ELR (cell line): ENCODE measurements at regions not wholly inside any gene's neighbourhood (a gene's known extent, or its start where the extent isn't known, plus 50 kb on each side); places are given as distances from the start of the nearest gene placed in this dataset.

Experiments
- DNase-seq: peaks from one replicate; pipeline ENCODE4 v3.0.0-alpha.2; 2015; ENCODE audit warnings: low read depth

DNA sequence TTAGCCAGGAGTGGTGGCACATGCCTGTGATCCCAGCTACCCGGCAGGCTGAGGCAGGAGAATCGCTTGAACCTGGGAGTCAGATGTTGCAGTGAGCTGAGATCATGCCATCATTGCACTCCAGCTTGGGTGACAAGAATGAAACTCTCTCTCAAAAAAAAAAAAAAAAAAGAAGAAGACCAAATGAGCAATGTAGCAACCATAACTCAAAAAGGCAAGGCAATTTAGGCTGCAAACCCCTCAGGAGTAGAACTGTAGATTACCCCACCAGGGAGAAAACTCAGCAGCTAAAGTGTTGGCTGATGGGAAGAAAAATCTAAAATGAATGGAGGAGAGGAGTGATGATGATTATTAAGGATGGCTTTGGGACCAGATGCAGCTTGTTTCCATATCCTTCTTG, 256.7 kb upstream of the UBASH3B start:
- DNase-seq, result no peak

DNA sequence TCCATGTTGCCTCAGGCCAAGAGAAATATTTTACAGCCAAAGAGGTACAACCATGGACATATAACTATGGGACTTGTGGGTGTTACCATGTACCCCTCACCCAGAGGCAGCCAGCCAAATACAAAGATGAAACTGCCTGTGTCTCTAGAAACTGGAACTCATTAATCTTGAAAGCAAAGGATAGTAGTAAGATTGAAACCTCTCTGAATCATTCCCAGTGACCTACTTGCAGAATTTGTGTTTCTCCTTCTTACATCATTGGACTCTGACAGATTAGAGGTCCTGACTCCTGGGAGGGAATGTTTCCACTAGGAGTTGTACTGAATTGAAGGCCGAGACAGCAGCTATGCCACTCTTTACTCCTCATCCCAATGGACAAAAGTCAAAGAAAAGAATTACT, 257.4 kb upstream of the UBASH3B start:
- DNase-seq, result no peak

DNA sequence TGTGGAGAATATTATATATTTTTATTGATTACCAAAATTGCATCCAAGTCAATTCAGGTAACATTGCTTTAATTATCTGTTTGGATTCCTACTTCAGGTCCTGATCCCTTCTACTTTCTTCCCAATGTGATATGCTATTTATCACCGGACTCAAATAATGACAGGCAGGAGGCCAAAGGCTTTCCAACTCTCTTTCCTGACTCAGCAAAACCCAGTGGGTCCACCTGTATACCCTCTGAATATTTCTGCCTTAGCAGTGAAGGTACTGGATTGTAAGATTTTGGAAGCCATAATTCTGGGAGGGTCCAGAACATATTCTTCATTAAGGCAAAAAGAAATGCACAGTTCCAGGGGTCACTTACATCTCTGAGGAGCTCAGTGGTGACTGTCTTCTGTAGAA, 260.2 kb upstream of the UBASH3B start:
- no peak for DNase-seq

DNA sequence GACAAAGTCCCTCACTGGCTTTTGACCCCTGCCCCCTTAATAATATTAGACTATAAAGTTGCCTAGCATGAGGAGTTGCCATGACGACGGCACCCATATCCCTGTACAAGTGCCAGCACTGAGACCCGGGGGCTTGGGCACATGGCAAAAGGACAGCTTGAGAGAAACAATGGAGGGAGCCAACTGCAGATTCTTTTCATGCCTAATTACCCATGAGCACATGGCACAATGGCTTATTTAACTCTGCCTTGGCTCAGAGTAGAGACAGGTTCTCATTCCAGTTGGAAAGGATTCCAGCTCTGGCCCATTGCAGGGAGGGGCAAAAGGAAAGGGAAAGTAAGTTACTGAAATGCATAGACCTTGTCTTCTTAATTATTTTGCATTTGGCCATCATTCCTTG, 261.2 kb upstream of the UBASH3B start:
- DNase-seq, result no peak

DNA sequence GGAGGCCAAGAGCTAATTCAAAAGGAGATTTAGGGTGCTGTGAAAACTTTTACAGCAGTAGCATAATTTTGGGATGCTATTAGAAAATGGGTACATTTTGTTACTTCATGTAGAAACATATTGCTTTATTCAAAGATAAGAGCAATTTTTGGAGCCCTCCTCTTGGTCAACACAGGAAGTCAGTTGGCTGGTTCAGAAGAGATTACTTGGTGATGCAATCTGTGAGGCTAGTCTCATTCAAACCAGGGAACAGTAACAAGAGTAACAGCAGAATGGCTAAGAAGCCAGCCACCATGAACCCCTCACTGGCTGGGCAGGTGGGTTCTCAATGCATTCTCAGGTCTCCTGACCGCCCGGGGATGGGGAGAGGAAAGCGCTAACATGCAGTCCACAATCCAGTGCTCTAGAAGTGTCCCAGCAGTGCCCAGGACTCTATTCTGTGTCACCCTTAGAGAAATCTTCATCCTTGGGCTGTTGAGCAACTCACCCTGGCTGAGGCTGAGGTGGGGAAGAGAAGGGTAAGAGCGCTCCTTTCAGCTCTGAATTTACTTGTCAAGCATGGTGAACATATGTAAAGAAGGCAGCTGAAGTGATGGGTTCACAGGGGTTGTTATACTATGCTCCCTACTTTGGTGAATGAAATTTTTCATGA, 262.2 kb upstream of the UBASH3B start:
- DNase-seq, result no peak

DNA sequence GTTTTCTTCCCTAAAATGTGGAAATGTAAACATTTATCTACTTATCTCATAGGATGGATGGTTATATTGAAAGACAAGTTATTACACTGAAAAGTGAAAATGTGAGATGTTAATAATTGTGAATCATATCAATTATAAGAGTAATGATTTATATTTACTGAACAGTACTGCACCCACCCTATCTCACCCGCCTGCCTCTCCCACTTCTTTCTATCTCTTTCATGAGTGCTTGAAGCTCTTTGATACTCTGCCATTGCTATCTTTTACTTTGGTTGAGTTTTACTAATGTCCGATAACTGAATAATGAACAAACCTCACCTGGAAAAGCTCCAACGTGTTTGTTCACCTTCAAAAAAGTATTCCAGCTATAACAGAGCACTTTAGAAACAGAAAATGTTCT, 263.0 kb upstream of the UBASH3B start:
- no peak for DNase-seq

DNA sequence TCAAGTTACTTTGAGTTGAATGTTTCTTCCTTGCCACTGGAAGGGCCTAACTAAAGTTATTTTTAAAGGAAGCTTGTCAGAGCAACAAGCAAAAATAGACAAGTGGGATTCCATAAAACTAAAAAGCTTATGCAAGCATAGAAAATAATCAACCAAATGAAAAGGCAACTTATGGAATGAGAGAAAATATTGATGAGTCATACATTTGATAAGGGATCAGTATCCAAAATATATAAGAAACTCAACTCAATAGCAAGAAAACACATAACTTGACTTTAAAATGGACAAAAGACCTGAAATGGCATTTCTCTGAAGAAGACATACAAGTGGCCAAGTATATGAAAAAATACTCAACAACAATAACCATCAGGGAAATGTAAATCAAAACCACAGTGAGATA, 264.5 kb upstream of the UBASH3B start:
- no peak for DNase-seq

DNA sequence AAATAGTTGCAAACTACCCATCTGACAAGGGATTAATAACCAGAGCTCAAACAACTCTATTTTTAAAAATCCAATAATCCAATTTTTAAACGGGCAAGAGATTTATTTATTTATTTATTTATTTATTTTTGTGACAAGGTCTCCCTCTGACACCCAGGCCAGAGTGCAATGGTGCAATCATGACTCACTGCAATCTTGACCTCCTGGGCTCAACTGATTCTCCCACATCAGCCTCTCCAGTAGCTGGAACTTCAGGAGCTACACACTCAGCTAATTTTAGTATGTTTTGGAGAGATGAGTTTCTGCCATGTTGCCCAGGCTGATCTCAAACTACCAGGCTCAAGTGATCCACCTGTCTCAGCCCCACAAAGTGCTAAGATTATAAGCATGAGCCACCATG, 267.2 kb upstream of the BLID start:
- DNase-seq, result no peak

DNA sequence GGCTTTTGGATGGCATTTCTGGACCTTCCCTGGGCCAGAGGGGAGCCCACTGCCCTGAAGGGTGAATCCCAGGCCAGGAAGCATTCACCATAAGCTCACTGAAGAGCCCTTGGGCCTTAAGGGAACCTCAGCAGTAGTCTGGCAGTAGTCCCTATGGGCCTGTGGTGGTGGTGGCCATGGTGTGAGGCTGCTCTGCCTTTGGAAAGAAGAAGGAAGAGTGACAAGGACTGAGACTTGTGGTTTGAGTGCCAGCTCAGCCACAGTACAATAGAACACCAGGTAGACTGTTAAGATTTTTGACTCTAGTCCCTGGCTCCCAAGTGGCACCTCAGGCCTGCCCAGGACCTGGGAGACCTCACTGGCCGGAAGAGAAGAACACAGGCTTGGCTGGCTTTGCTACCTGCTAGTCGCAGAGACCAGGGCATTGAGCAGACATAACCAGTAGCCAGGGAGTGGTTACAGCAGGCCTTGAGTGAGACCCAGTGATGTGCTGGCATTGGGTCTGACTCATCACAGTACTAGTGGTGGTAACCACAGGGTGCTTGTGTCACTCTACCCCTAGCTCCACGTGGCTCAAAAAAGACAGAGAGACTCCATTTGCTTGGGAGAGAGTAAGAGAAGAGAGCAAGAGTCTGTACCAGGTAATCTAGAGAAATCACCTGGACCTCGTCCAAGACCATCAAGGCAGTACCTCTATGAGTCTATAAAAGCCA, 259.8 kb upstream of the BLID start:
- peak; percentile 51 for DNase-seq

DNA sequence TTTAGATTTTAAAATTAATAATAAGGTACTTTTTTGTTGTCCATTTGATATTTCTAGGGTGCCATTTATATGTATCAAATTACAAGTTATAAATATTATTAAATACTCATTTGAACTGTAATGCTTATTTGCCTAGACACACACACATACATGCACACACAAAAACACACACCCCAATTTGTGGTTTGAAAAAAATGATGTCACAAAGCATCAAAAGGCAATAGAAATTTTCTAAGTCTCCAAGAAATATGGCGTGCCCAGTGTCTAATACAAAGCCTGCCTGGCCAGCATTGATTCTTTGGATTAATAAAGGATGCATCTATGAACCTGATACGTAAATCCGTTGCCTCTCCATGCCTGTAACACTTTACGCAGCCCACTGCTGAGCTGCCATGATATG, 252.8 kb upstream of the BLID start:
- DNase-seq, result no peak

DNA sequence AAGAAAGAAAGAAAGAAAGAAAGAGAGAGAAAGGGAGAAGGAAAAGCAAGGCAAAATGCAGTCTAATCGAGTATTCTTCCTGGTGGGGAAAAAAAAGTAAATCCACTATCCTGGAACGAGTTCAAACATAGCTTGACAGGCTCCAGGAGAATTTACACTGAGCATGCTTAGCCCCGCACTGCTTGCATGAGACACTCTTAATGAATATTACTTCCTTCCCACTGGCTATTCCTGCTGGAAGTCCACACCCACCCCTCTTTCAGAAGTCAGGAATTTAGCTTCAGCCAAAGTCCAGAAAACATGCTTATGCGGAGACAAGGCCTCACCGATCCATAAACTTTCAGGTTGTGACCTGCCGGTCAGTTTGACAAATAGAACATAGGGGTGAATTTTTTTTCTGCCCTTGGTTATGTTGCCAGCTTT, 251.8 kb upstream of the BLID start:
- DNase-seq, result peak; percentile 7

DNA sequence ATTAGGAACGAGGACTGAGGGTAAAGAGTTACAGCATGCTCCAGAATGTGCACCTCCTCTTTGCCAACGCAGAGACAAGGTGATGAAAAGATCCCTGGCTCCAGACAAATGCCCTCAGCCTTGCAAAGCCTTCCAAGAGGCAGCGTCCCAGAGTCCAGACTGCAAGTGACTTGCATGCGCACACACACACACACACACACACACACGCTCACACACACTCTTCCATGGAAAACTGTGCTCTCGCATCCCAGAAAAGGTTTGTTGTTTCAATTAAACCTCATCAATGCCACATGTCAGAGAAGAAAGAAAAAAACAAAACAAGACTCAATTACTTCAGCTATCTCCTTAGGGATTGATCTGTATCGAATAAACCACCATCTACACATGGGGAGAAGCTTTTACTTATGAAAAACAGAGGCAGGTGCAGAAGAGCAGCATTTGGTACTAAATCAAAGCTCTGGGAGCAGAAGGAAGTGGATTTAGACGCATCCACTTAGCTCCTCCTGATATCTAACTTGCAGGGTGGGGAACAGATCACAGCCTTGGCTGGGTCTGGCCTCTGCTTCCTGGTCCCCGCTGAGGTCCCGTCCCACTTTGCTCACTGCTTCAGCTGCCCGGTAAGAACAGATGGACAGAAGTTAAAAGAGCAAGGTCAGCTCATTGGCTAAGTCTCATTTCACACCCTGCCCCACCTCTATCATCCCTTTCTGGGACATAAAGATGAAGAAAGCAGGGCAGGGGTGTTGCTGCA, 249.8 kb upstream of the BLID start:
- DNase-seq, result no peak

DNA sequence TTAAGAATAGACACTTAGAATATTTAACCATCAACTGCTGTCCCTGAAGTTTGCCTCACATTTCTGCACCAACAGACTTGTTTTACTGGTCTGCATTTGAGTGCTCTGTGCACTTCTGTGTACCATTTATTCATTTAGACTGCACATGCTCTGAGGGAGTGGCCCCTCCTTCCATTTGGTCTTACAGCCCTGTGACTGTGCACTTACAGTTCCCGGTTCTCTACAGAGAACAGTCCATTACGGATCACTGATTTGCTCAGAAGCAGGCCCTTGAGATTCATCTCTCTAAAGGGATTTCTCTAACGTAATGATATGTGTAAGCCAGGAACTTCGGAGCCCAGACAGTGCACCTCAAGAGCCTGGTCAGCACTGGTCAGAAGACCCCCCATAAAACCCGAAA, 247.3 kb upstream of the BLID start:
- no peak for DNase-seq

DNA sequence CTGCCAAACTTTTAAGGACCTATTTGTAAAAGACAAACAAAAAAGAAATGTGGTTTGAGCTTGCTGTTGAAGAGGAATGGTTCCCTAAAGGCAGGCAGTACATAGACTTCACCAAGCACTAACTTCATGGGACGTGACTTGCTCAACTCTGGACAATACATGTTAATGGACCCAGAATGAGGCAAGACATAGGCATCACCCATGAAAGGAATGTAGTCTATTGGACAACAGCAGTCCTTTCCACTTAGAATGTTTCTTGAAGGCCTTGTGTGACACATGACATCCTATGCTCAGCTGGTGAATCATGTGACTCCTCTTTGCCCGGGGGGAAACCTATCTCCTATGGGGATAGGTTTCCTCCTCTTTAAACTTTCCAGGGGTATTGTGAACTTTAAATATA, 246.4 kb upstream of the BLID start:
- DNase-seq, result no peak

DNA sequence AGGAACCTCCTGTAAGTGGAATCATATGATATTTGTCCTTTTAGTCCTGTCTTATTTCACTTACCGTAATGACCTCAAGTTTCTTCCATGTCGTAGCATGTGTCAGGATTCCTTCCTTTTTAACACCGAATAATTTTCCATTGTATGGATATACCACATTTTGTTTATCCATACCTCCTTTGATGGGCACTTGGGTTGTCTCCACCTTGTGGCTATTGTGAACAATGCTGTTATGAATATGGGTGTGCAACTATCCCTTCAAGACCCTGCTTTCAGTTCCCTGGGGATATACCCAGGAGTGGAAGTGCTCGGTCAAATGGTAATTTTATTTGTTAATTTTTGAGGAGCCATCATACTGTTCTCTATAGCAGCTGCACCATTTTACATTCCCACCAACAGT, 244.9 kb upstream of the BLID start:
- peak; percentile 20 for DNase-seq

DNA sequence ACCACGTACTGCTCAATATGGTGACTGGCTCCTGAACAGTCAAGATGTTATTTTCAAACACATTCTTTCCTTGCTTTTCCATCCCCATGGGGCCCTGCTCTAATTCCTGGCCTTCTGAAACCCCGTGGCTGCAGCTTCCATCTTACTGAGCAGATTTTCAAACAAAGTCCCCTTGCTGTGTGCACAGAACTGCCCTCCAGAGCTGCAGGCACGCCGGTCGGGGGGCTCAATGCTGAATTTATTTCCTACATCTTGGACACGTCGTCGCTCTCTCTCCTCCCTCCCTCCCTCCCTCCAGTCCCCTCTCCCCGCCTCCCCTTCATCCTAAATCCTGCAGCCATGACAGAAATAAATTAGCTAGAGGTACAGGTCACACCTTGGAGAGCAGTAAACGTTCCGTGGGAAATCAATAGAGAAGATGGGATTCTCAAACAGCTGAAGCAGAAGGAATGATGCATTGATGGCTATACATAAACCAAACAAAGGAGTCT, 243.1 kb upstream of the BLID start:
- DNase-seq, result no peak

DNA sequence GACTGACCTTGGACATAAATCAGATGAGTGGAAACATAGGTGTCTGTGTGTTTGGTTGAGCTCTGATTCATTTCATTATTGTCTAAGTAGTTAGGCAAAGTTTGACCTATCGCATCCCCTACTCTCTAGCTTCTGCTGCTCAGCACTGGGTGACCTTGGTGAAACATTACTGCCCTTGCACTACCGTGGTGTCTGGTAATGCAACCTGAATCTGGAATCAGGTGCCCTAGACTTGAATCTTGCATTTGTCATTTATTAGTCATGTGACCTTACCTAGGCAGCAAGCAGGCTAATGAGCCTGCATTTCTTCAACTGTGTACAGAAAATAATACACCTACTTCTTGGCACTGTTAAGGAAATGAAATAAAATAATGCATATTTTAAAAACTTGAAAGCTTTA, 242.3 kb upstream of the BLID start:
- no peak for DNase-seq

DNA sequence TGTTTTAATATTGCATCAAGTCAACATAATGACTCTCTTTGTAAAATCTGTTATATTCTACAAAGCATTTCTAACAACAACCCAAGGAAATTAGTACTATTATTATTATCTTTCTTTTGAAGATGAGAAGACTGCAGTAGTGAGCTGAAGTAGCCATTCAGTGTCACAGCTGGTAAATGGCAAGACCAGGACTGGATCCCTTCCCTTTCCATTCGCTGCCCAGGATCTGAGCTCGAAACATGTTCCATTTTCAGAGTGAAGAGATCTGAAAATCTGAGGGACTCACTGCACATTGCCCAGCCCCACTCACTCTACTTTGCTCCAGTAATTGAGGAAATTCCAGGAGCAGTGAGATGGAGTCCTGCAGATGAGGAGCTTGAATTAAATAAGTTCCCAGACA, 240.0 kb upstream of the BLID start:
- DNase-seq, result no peak

DNA sequence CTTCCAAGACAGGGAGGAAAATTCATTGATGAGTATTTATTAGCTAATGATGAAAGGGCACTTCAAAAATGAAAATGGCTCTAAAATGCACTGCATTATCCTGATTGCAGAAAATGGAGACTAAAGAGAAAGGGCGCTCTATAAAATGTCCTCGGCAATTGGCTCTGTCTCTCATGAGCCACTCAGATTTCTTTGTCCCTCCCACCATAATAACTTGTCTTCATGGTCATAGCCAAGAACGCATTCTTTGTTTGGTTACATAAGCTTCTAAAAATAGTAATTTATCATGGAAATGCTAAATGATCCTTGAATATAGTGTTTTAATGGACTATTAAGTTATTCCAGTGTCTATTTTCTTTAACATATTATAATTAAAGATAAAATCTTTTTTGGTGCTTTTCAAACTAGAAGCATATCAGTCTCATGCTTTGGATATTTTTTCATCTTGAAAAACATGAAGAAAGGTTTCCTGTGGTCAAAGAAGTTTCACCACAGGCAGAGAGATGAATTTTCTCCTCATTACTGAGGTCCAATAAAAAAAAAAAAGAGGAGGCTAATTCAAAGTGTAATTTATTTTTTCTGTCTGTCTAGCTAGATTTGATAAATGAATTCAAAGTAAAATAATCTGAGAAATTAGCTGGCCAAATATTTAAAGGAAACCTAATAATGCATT, 238.1 kb upstream of the BLID start:
- no peak for DNase-seq

DNA sequence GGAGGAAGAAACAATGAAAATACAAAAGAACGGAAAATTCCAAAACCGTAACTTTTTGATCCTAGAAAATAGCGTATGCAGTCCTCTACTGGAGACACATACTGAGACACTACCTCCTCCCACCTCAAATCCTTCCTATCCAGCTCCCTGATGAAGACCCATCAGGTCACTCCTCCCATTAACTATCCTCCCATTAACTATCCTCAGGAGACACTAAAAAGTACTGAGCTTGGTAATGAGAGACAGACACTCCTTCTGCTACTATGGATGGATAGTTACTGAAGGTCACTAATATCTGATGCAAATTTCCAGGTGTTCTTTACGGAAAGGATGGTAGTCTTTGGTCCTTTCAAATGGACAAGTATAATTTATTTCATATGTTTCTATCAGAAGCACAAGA, 237.5 kb upstream of the BLID start:
- no peak for DNase-seq

DNA sequence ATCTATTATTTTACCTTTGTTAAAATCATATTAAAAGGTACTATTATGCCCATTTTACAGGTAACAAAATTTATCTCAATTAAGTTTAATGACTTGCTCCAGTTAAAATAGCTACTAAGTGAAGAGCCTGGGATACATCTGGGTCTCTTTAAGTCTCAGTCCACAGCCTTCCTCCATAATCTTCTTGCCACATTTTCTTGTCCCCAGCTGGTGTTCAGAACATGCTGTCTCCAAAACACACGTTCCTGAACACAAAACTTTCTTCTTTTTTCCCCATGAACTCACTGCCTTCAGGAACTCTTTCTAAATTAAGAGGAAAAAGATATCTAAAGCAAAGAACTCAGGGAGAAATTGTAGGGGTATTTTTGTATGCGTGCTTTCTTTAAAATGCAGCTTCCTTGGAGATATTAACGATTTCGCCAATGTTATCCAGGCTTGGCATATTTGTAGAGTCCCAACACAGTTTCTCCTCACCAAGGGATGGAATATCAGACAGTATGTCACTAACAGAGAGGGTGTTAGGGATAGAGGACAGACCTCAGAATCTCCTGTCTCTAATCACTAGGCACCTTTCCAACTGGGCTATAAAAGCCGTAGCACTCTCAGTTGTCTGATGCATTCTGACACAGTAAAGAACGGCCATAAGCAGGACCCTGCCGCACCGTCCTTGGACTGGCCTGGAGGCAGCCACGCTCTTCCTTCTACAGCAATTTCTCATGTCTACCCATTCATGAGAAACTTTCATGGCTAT, 232.8 kb upstream of the BLID start:
- no peak for DNase-seq

DNA sequence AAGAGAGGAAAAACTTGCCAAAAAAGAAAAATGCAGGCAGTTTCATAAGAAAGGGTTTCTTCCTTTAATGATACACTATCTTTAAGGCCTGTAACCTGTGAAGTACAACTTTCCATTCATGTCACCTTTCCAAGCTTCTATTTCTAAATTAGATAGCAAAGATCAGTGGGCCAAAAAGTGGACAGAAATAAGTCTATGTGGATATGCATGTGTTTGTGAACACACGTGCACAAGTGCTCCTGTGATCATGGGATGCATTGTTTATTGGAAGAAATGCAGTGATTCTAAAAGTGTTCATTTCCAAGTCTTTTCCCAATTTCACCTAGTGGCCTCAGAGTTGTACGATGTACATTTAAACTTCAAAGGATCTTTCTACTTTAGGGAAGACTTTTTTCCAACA, 230.0 kb upstream of the BLID start:
- no peak for DNase-seq
